H1 (cell line): ENCODE measurements at regions not wholly inside any gene's neighbourhood (a gene's known extent, or its start where the extent isn't known, plus 50 kb on each side); places are given as distances from the start of the nearest gene placed in this dataset.

ENCODE experiments used
- CTCF ChIA-PET: fragments of 300-600 bp; sonication (Branson Sonifier 250); formaldehyde crosslinking; loops from one replicate; lab custom pipeline; 2021; ENCODE audit not compliant: partially characterized antibody; lab: Charles Lee
- POLR2A ChIA-PET: fragments of 300-600 bp; sonication (Branson Sonifier 250); formaldehyde crosslinking; loops from one replicate; lab custom pipeline; 2021; ENCODE audit warnings: inconsistent platforms; ENCODE audit not compliant: partially characterized antibody; lab: Charles Lee
- DNase-seq, 2 experiments: peaks; one replicate each; pipeline versions ENCODE4 v3.0.0 to v3.0.0-alpha.2; 2010 to 2022; ENCODE audit warnings: low spot score in 2 of 2, low read depth in 1 of 2, mixed read lengths in 1 of 2
- FAIRE-seq: peaks from 2 replicates; lab custom pipeline; 2011; peaks lifted over from hg19 to GRCh38; lab: Jason Lieb, UNC
- H2AFZ ChIP-seq: 2 replicates; pipeline ENCODE4 v1.8.1; 2012; ENCODE audit warnings: low read length, inconsistent platforms
- H2AK5ac ChIP-seq: 2 replicates; pipeline ENCODE4 v1.6.1; 2013; ENCODE audit warnings: low read depth, low read length
- H2BK120ac ChIP-seq: replicated peaks from 2 replicates; pipeline ENCODE3; 2013; ENCODE audit warnings: low read depth, low read length, inconsistent platforms
- H2BK12ac ChIP-seq: 2 replicates; pipeline ENCODE4 v1.6.1; 2013; ENCODE audit warnings: low read depth, low read length
- H2BK15ac ChIP-seq: 2 replicates; pipeline ENCODE4 v1.6.1; 2013; ENCODE audit warnings: low read length
- H2BK20ac ChIP-seq: 2 replicates; pipeline ENCODE4 v1.6.1; 2013; ENCODE audit warnings: low read length
- H2BK5ac ChIP-seq: 2 replicates; pipeline ENCODE4 v1.6.1; 2013; ENCODE audit warnings: low read depth, low read length
- H3K14ac ChIP-seq: 2 replicates; pipeline ENCODE4 v1.6.1; 2013; ENCODE audit warnings: inconsistent platforms; ENCODE audit not compliant: insufficient read length
- H3K18ac ChIP-seq: 2 replicates; pipeline ENCODE4 v1.6.1; 2013; ENCODE audit warnings: low read length; ENCODE audit errors: extremely low read depth
- H3K23ac ChIP-seq: 2 replicates; pipeline ENCODE4 v1.6.1; 2013; ENCODE audit warnings: inconsistent platforms; ENCODE audit not compliant: insufficient read length
- H3K23me2 ChIP-seq: 2 replicates; pipeline ENCODE4 v1.6.1; 2013; ENCODE audit warnings: low read depth, low read length
- H3K27ac ChIP-seq: 2 replicates; pipeline ENCODE4 v1.6.1; 2011; ENCODE audit warnings: low read depth, low read length, inconsistent platforms
- H3K27me3 ChIP-seq, 4 experiments: replicated peaks in 1 of 4; 1 replicate in 1 of 4; 2 replicates in 3 of 4; pipeline versions ENCODE4 v1.6.1 to v1.8.1; 2011 to 2013; ENCODE audit warnings: low read length in 3 of 4, mild to moderate bottlenecking in 3 of 4, inconsistent platforms in 2 of 4, mixed read lengths in 2 of 4, moderate library complexity in 1 of 4; ENCODE audit not compliant: control insufficient read depth in 3 of 4, insufficient read depth in 3 of 4; ENCODE audit errors: extremely low read depth in 1 of 4
- H3K36me3 ChIP-seq, 4 experiments: 2 replicates each; pipeline versions ENCODE4 v1.6.1 to v1.8.1; 2011 to 2013; ENCODE audit warnings: mild to moderate bottlenecking in 4 of 4, low read length in 3 of 4, moderate library complexity in 2 of 4, control low read depth in 1 of 4, inconsistent platforms in 1 of 4; ENCODE audit not compliant: insufficient read depth in 4 of 4, control insufficient read depth in 2 of 4
- H3K4ac ChIP-seq: replicated peaks from 2 replicates; pipeline ENCODE3; 2013; ENCODE audit warnings: low read length, low read depth, mixed read lengths, inconsistent platforms; ENCODE audit not compliant: insufficient read length
- H3K4me1 ChIP-seq, 4 experiments: replicated peaks in 1 of 4; 1 replicate in 1 of 4; 2 replicates in 3 of 4; pipeline versions ENCODE4 v1.6.1 to v1.8.1; 2011 to 2013; ENCODE audit warnings: low read length in 3 of 4, inconsistent platforms in 2 of 4, mixed read lengths in 1 of 4; ENCODE audit not compliant: insufficient read depth in 4 of 4, control insufficient read depth in 3 of 4
- H3K4me2 ChIP-seq, 2 experiments: 2 replicates each; pipeline versions ENCODE4 v1.6.1 to v1.8.1; 2011 to 2013; ENCODE audit warnings: low read depth in 2 of 2, low read length in 2 of 2, control low read depth in 1 of 2, inconsistent platforms in 1 of 2, mild to moderate bottlenecking in 1 of 2; ENCODE audit not compliant: insufficient read depth in 1 of 2
- H3K4me3 ChIP-seq, 4 experiments: fragments of 200-600, 300-600 bp in 1 of 4; sonication (generic), shearing (Covaris generic), sonication (Bioruptor Twin) in 1 of 4; 2 replicates each; pipeline versions ENCODE4 v1.5.1 to v1.8.1; 2011 to 2016; ENCODE audit warnings: low read length in 4 of 4, low read depth in 3 of 4, control low read depth in 2 of 4, inconsistent platforms in 2 of 4, mild to moderate bottlenecking in 2 of 4, mixed read lengths in 1 of 4, moderate library complexity in 1 of 4; ENCODE audit not compliant: insufficient read depth in 2 of 4; ENCODE audit errors: extremely low read depth in 1 of 4
- H3K56ac ChIP-seq: replicated peaks from 2 replicates; pipeline ENCODE3; 2013; ENCODE audit warnings: low read depth, mild to moderate bottlenecking, mixed read lengths, low read length, inconsistent platforms; ENCODE audit not compliant: insufficient read length
- H3K79me1 ChIP-seq: 2 replicates; pipeline ENCODE4 v1.6.1; 2013; ENCODE audit warnings: low read depth, low read length, control low read depth
- H3K79me2 ChIP-seq, 2 experiments: 2 replicates each; pipeline versions ENCODE4 v1.6.1 to v1.8.1; 2012 to 2013; ENCODE audit warnings: low read length in 2 of 2, mild to moderate bottlenecking in 2 of 2, inconsistent platforms in 1 of 2; ENCODE audit not compliant: insufficient read depth in 2 of 2, control insufficient read depth in 1 of 2
- H3K9ac ChIP-seq, 4 experiments: replicated peaks in 1 of 4; 1 replicate in 1 of 4; 2 replicates in 3 of 4; pipeline versions ENCODE4 v1.6.1 to v1.8.1; 2011 to 2013; ENCODE audit warnings: low read depth in 3 of 4, low read length in 3 of 4, control low read depth in 2 of 4, mild to moderate bottlenecking in 2 of 4, moderate library complexity in 2 of 4, inconsistent platforms in 1 of 4; ENCODE audit errors: extremely low read depth in 1 of 4
- H3K9me3 ChIP-seq, 2 experiments: 2 replicates each; pipeline versions ENCODE4 v1.6.1 to v1.8.1; 2012 to 2013; ENCODE audit warnings: mild to moderate bottlenecking in 2 of 2, moderate library complexity in 2 of 2, control low read depth in 1 of 2, inconsistent platforms in 1 of 2, low read depth in 1 of 2, low read length in 1 of 2, mixed read lengths in 1 of 2; ENCODE audit not compliant: insufficient read depth in 2 of 2
- H4K20me1 ChIP-seq, 2 experiments: replicated peaks in 1 of 2; 2 replicates each; pipeline versions ENCODE3 to v1.8.1; 2011 to 2013; ENCODE audit warnings: inconsistent platforms in 2 of 2, low read length in 2 of 2, mild to moderate bottlenecking in 1 of 2; ENCODE audit not compliant: insufficient read depth in 2 of 2, control insufficient read depth in 1 of 2
- H4K5ac ChIP-seq: 2 replicates; pipeline ENCODE4 v1.6.1; 2013; ENCODE audit warnings: low read length, low read depth, mixed read lengths, inconsistent platforms; ENCODE audit not compliant: insufficient read length
- H4K8ac ChIP-seq: 2 replicates; pipeline ENCODE4 v1.8.0; 2013; ENCODE audit warnings: mild to moderate bottlenecking, moderate library complexity, low read length, inconsistent platforms; ENCODE audit not compliant: insufficient read depth; ENCODE audit errors: extremely low read depth
- H4K91ac ChIP-seq: replicated peaks from 2 replicates; pipeline ENCODE3; 2013; ENCODE audit warnings: low read length, mixed read lengths, inconsistent platforms; ENCODE audit not compliant: insufficient read length
- EZH2 ChIP-seq: fragments of 200-600 bp; sonication (generic); IDR thresholded peaks from 2 replicates; pipeline ENCODE4 v1.7.1; 2012; ENCODE audit warnings: low read depth, mild to moderate bottlenecking, moderate library complexity, low read length, inconsistent platforms; ENCODE audit not compliant: severe bottlenecking
- HDAC2 ChIP-seq, 2 experiments: fragments of 300-600 bp in 1 of 2; sonication (generic) in 1 of 2; IDR thresholded peaks; 2 replicates each; pipeline ENCODE4 v1.6.1; 2011 to 2012; ENCODE audit warnings: low read depth in 2 of 2, low read length in 2 of 2, mild to moderate bottlenecking in 2 of 2, moderate library complexity in 2 of 2, borderline replicate concordance in 1 of 2, inconsistent platforms in 1 of 2
- KDM5A ChIP-seq: fragments of 200-600 bp; IDR thresholded peaks from 2 replicates; pipeline ENCODE4 v1.7.1; 2012; ENCODE audit warnings: mild to moderate bottlenecking, low read length, inconsistent platforms, mixed read lengths
- NRF1 ChIP-seq: IDR thresholded peaks from 2 replicates; pipeline ENCODE4 v1.6.1; 2011; ENCODE audit warnings: mild to moderate bottlenecking, low read depth, low read length, improper control_type of control experiment
- PHF8 ChIP-seq: fragments of 200-600 bp; sonication (generic); conservative IDR thresholded peaks from 2 replicates; pipeline ENCODE4 v1.7.1; 2012; ENCODE audit warnings: low read depth, mild to moderate bottlenecking, inconsistent platforms, low read length, moderate library complexity
- POLR2AphosphoS5 ChIP-seq: IDR thresholded peaks from 2 replicates; pipeline ENCODE4 v1.6.1; 2011; ENCODE audit warnings: low read depth, low read length
- WGBS, 2 experiments: shearing (Covaris generic) in 1 of 2; methylation state at CpG; one replicate each; pipeline versions ENCODE4 v1.1.6 to v1.1.7; 2013 to 2015; ENCODE audit warnings: low lambda C conversion rate in 2 of 2, mixed read lengths in 2 of 2, inconsistent platforms in 1 of 2, low coverage in 1 of 2, missing lambda C conversion rate in 1 of 2; ENCODE audit not compliant: insufficient replicate concordance in 2 of 2, insufficient coverage in 1 of 2, insufficient read length in 1 of 2; ENCODE audit errors: extremely low coverage in 1 of 2, missing lambda C conversion rate in 1 of 2; 5-methylcytosine and 5-hydroxymethylcytosine counted together

GRCh38 chr4:103774326-103774825, 54.6 kb upstream of the TACR3 start:
- Histone ChIP-seq H2BK20ac (no peak overlapping the region), H3K9ac (no peak overlapping the region), H2BK120ac (no peak overlapping the region), H3K79me1 (no peaks in the 10 kb centered on the region), H3K27ac (no peak overlapping the region), H3K4me3 (no peak overlapping the region), H3K4me1 (peaks cover 0 to 8% (median 5%) of the 10 kb centered on the region in 4 experiments; a peak in 2 of 7 replicates), H3K27me3 (peaks cover 0 to 2% (median 0%) of the 10 kb centered on the region in 4 experiments; a peak in 2 of 7 replicates), H3K36me3 (no peaks in the 10 kb centered on the region), H2BK15ac (no peak overlapping the region), H4K91ac (no peak overlapping the region), H3K56ac (no peak overlapping the region), H3K79me2 (no peaks in the 10 kb centered on the region), H2BK5ac (no peak overlapping the region), H4K20me1 (no peaks in the 10 kb centered on the region), H2AK5ac (no peak overlapping the region), H2BK12ac (no peak overlapping the region), H3K23ac (no peak overlapping the region), H3K14ac (no peak overlapping the region), H3K23me2 (no peaks in the 10 kb centered on the region), H3K4ac (no peak overlapping the region), H2AFZ (no peak overlapping the region), H4K8ac (no peak overlapping the region), H3K18ac (no peak overlapping the region), H3K9me3 (no peaks in the 10 kb centered on the region), H3K4me2 (peak overlapping the region; percentile 40 to 46; a peak in 3 of 4 replicates), H4K5ac (no peak overlapping the region)
- 90% methylated on average over 7 of the region's 7 CpGs; no CpG with 5 or more reads in 1 of the 2 experiments for WGBS, 2 experiments
- no peak for FAIRE-seq
- CTCF ChIA-PET, result interaction anchor here (1.0 to 1.3 kb wide), 2 partner anchors 11 to 723 kb away, joined by 3 to 4 read pairs; no protein-coding TSS in a partner anchor
- POLR2A ChIA-PET, result no interaction called here
- TF ChIP-seq KDM5A (no peak), EZH2 (no peak), NRF1 (no peak), PHF8 (no peak), HDAC2 (IDR thresholded peaks at IDR 0.05; ENCODE audit: borderline replicate concordance in 1 of 2, low read depth in 2 of 2, low read length in 2 of 2) (no peak), POLR2AphosphoS5 (no peak)
- no peak for DNase-seq
